MCF 10A (cell line): ENCODE measurements at regions not wholly inside any gene's neighbourhood (a gene's known extent, or its start where the extent isn't known, plus 50 kb on each side); places are given as distances from the start of the nearest gene placed in this dataset.
A peak's percentile ranks its signal among the peaks of the same experiment; 100 is the strongest.

Experiments used
- BruUV-seq: library from RNA; stranded (reverse); fragments of 400-500 nt; replicated peaks from 2 replicates; lab custom pipeline; 2021; lab: Mats Ljungman, UMichigan
- CTCF ChIA-PET: fragments of 300-600 bp; sonication (Branson Sonifier 250); formaldehyde crosslinking; extraction: SDS; loops from one replicate; lab custom pipeline; 2021; ENCODE audit warnings: antibody characterized with exemption, inconsistent platforms; lab: Yijun Ruan, JAX
- POLR2A ChIA-PET: fragments of 300-600, 350-650 bp; sonication (Branson Sonifier 250); formaldehyde crosslinking; extraction: SDS; loops from one replicate; lab custom pipeline; 2020; ENCODE audit warnings: antibody characterized with exemption, inconsistent platforms; lab: Yijun Ruan, JAX
- DNase-seq: peaks from one replicate; pipeline ENCODE4 v3.0.0-alpha.2; 2018; ENCODE audit not compliant: unreplicated experiment
- H3K27ac Mint-ChIP-seq: one replicate; pipeline ENCODE4 v1.8.0; 2022; ENCODE audit warnings: mild to moderate bottlenecking, low read depth, mixed read lengths; ENCODE audit not compliant: unreplicated experiment
- H3K27me3 Mint-ChIP-seq: one replicate; pipeline ENCODE4 v1.8.0; 2022; ENCODE audit warnings: mixed read lengths; ENCODE audit not compliant: insufficient read depth, unreplicated experiment
- H3K36me3 Mint-ChIP-seq: one replicate; pipeline ENCODE4 v1.8.0; 2022; ENCODE audit warnings: mild to moderate bottlenecking, moderate library complexity, mixed read lengths; ENCODE audit not compliant: insufficient read depth, unreplicated experiment
- H3K4me1 Mint-ChIP-seq: one replicate; pipeline ENCODE4 v1.8.0; 2022; ENCODE audit warnings: mixed read lengths; ENCODE audit not compliant: insufficient read depth, unreplicated experiment
- H3K4me3 Mint-ChIP-seq: one replicate; pipeline ENCODE4 v1.8.0; 2022; ENCODE audit warnings: mild to moderate bottlenecking, moderate library complexity, mixed read lengths; ENCODE audit not compliant: unreplicated experiment
- H3K9me3 Mint-ChIP-seq: one replicate; pipeline ENCODE4 v1.8.0; 2022; ENCODE audit warnings: mixed read lengths; ENCODE audit not compliant: unreplicated experiment
- intact Hi-C: fragments of 100-400 bp; cut with micrococcal nuclease; formaldehyde crosslinking; loops from 2 replicates; pipeline ENCODE4 v1.14.1; 2022
- TF ChIP-seq, protein P1 (sequence below): fragments of 200-600 bp; IDR thresholded peaks from one replicate; pipeline ENCODE4 v1.8.0; 2022; ENCODE audit warnings: antibody characterized with exemption, mild to moderate bottlenecking; ENCODE audit not compliant: unreplicated experiment

- Mint-ChIP-seq H3K4me1 (peaks cover 44% of the 10 kb centered on the region), H3K36me3 (no peaks in the 10 kb centered on the region), H3K9me3 (peaks cover 11% of the 10 kb centered on the region), H3K27ac (no peak overlapping the region), H3K4me3 (no peak overlapping the region), H3K27me3 (no peaks in the 10 kb centered on the region)
- BruUV-seq, result no TSS peak
- POLR2A ChIA-PET, result no interaction called here
- TF ChIP-seq, protein P1, sequence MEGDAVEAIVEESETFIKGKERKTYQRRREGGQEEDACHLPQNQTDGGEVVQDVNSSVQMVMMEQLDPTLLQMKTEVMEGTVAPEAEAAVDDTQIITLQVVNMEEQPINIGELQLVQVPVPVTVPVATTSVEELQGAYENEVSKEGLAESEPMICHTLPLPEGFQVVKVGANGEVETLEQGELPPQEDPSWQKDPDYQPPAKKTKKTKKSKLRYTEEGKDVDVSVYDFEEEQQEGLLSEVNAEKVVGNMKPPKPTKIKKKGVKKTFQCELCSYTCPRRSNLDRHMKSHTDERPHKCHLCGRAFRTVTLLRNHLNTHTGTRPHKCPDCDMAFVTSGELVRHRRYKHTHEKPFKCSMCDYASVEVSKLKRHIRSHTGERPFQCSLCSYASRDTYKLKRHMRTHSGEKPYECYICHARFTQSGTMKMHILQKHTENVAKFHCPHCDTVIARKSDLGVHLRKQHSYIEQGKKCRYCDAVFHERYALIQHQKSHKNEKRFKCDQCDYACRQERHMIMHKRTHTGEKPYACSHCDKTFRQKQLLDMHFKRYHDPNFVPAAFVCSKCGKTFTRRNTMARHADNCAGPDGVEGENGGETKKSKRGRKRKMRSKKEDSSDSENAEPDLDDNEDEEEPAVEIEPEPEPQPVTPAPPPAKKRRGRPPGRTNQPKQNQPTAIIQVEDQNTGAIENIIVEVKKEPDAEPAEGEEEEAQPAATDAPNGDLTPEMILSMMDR, result no peak
- intact Hi-C loops, result no loop called here
- CTCF ChIA-PET, result interaction anchor here (1.2 kb wide), 1 partner anchor 179 kb away, joined by 4 read pairs; no protein-coding TSS in a partner anchor
- no peak for DNase-seq
Observed at GRCh38 chr2:237231593-237231992, 145.9 kb downstream of the COPS8 start.

- ChIA-PET POLR2A (no interaction called here), CTCF (no interaction called here)
- H3K4me3 Mint-ChIP-seq, result no peak overlapping the region
- no peak for DNase-seq
- no peaks in the 10 kb centered on the region for H3K27me3 Mint-ChIP-seq
- BruUV-seq, result no TSS peak
- intact Hi-C loops, result no loop called here
- peaks cover 13% of the 10 kb centered on the region for H3K9me3 Mint-ChIP-seq
- peak overlapping the region; percentile 28 for H3K27ac Mint-ChIP-seq
- TF ChIP-seq, protein P1, result no peak
- no peaks in the 10 kb centered on the region for H3K36me3 Mint-ChIP-seq
- H3K4me1 Mint-ChIP-seq, result peaks cover 45% of the 10 kb centered on the region
Observed at GRCh38 chr2:237232166-237232565, 146.5 kb downstream of the COPS8 start.

GRCh38 chr2:237234268-237234667 lies 148.6 kb downstream of the COPS8 start:
- no TSS peak for BruUV-seq
- H3K4me3 Mint-ChIP-seq, result no peak overlapping the region
- CTCF ChIA-PET, result no interaction called here
- TF ChIP-seq, protein P1, result no peak
- DNase-seq, result no peak
- POLR2A ChIA-PET, result interaction anchor here (1.1 to 2.0 kb wide), 3 partner anchors 9 to 175 kb away, joined by 3 to 7 read pairs (median 6); no protein-coding TSS in a partner anchor
- H3K4me1 Mint-ChIP-seq, result peaks cover 40% of the 10 kb centered on the region
- H3K27me3 Mint-ChIP-seq, result no peaks in the 10 kb centered on the region
- intact Hi-C loops, result no loop called here
- peak overlapping the region; percentile 40 for H3K27ac Mint-ChIP-seq
- H3K36me3 Mint-ChIP-seq, result no peaks in the 10 kb centered on the region
- peaks cover 13% of the 10 kb centered on the region for H3K9me3 Mint-ChIP-seq

DNA sequence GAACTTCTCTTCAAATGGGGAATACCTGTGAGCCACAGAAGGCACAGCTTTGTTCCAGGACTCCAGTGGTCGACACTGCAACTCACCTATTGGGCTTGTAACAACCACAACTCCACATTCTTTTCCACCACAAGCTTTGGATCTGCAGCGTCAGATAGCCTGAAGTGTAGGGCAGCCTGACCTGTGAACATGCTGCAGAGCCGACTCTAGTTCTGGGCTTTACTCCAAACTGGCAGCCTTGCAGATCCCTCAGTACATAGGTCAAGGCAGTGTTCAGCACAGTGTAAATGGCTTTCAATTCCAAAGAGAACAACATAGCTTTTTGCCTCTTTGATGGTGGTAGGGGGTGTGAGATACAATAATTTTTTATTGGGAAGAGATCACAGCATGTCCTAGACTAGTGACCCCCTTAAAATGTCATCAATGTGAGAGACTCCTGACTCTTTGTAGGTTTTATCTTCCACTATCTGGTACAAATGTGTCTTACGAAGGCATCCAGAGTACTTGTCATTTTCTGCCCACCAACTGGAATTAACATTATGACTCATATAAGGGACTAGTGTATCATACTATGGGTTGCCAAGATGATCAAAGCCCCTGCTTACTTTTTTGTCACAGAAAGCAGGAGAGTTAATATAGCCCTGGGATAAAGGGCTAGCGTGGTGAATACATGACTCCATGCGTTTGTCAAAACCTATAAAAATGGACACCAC lies 149.8 kb downstream of the COPS8 start:
- peaks cover 13% of the 10 kb centered on the region for H3K9me3 Mint-ChIP-seq
- ChIA-PET POLR2A (interaction anchor here (0.5 to 2.1 kb wide), 9 partner anchors 9 to 150 kb away, joined by 3 to 7 read pairs (median 4); partner anchors contain the start of gene COPS8), CTCF (interaction anchor here (1.6 kb wide), 1 partner anchor 175 kb away, joined by 5 read pairs; no protein-coding TSS in a partner anchor)
- no TSS peak for BruUV-seq
- intact Hi-C loops, result no loop called here
- H3K36me3 Mint-ChIP-seq, result no peaks in the 10 kb centered on the region
- DNase-seq, result peak; percentile 85
- H3K27me3 Mint-ChIP-seq, result no peaks in the 10 kb centered on the region
- H3K27ac Mint-ChIP-seq, result peak overlapping the region; percentile 83
- TF ChIP-seq, protein P1, result no peak
- H3K4me1 Mint-ChIP-seq, result peaks cover 40% of the 10 kb centered on the region
- no peak overlapping the region for H3K4me3 Mint-ChIP-seq
